ENCODE measurements at regions not wholly inside any gene's neighbourhood (a gene's known extent, or its start where the extent isn't known, plus 50 kb on each side); places are given as distances from the start of the nearest gene placed in this dataset.

- no peak overlapping the region for H3K4me3 ChIP-seq
- TF ChIP-seq CTCF (IDR thresholded peaks at IDR 0.05), result no peak
- no peak for TF ChIP-seq POLR2AphosphoS5 (IDR thresholded peaks at IDR 0.05)
- TF ChIP-seq POLR2A (IDR thresholded peaks at IDR 0.05), result no peak
- TF ChIP-seq EP300 (IDR thresholded peaks at IDR 0.05), result no peak
- no peaks in the 10 kb centered on the region for H3K27me3 ChIP-seq
- H3K9me3 ChIP-seq, result no peaks in the 10 kb centered on the region
- intact Hi-C loops (cut with DNase I; ENCODE audit: low total_unique reads), result no loop called here
- DNase-seq, result no peak
- WGBS, 5 donors, result 94 to 96% (median 95%) methylated on average over 1 of the region's 1 CpG
- peaks cover 0 to 28% (median 16%) of the 10 kb centered on the region in 4 donors for H3K4me1 ChIP-seq
- no peak overlapping the region for H3K27ac ChIP-seq
- no peaks in the 10 kb centered on the region for H3K36me3 ChIP-seq
These were observed 217.2 kb upstream of the NANOGP8 start for GRCh38 chr15:35302334-35302733.

- Histone ChIP-seq H3K27me3 (no peaks in the 10 kb centered on the region), H3K9me3 (no peaks in the 10 kb centered on the region), H3K36me3 (no peaks in the 10 kb centered on the region), H3K27ac (no peak overlapping the region), H3K4me1 (peaks cover 0 to 16% (median 3%) of the 10 kb centered on the region in 4 donors), H3K4me3 (no peak overlapping the region)
- TF ChIP-seq POLR2AphosphoS5 (IDR thresholded peaks at IDR 0.05) (no peak), CTCF (IDR thresholded peaks at IDR 0.05) (no peak), POLR2A (IDR thresholded peaks at IDR 0.05) (no peak), EP300 (IDR thresholded peaks at IDR 0.05) (no peak)
- intact Hi-C loops (cut with DNase I; ENCODE audit: low total_unique reads), result no loop called here
- DNase-seq, result no peak
- WGBS, 5 donors, result 57 to 81% (median 68%) methylated on average over 2 of the region's 2 CpGs
These were observed 216.0 kb upstream of the NANOGP8 start for GRCh38 chr15:35301088-35301487.

- no peak for TF ChIP-seq CTCF (IDR thresholded peaks at IDR 0.05)
- TF ChIP-seq POLR2AphosphoS5 (IDR thresholded peaks at IDR 0.05), result no peak
- TF ChIP-seq EP300 (IDR thresholded peaks at IDR 0.05), result no peak
- TF ChIP-seq POLR2A (IDR thresholded peaks at IDR 0.05), result no peak
- no peaks in the 10 kb centered on the region for H3K36me3 ChIP-seq
- intact Hi-C loops (cut with DNase I; ENCODE audit: low total_unique reads), result loop anchor here (10.0 kb wide), 1 partner anchor 146 kb away; no protein-coding TSS in a partner anchor
- no peaks in the 10 kb centered on the region for H3K27me3 ChIP-seq
- WGBS, 5 donors, result 96 to 98% (median 98%) methylated on average over 33 of the region's 33 CpGs
- no peak overlapping the region for H3K4me3 ChIP-seq
- no peak overlapping the region for H3K27ac ChIP-seq
- no peak for DNase-seq
- H3K9me3 ChIP-seq, result no peaks in the 10 kb centered on the region
- no peaks in the 10 kb centered on the region for H3K4me1 ChIP-seq
These were observed 214.1 kb upstream of the NANOGP8 start for GRCh38 chr15:35299059-35299735.

- Histone ChIP-seq H3K4me1 (peaks cover 0 to 1% (median 0%) of the 10 kb centered on the region in 4 donors), H3K9me3 (no peaks in the 10 kb centered on the region), H3K27me3 (no peaks in the 10 kb centered on the region), H3K36me3 (no peaks in the 10 kb centered on the region), H3K4me3 (no peak overlapping the region), H3K27ac (no peak overlapping the region)
- WGBS, 5 donors, result 93 to 98% (median 95%) methylated on average over 16 of the region's 16 CpGs
- DNase-seq, result no peak
- intact Hi-C loops (cut with DNase I; ENCODE audit: low total_unique reads), result loop anchor here (10.0 kb wide), 1 partner anchor 146 kb away; no protein-coding TSS in a partner anchor
- TF ChIP-seq POLR2AphosphoS5 (IDR thresholded peaks at IDR 0.05) (no peak), POLR2A (IDR thresholded peaks at IDR 0.05) (no peak), EP300 (IDR thresholded peaks at IDR 0.05) (no peak), CTCF (IDR thresholded peaks at IDR 0.05) (no peak)
These were observed 213.4 kb upstream of the NANOGP8 start for GRCh38 chr15:35298509-35298908.
